Glutamatergic neuron (in vitro differentiated cells): ENCODE measurements at regions not wholly inside any gene's neighbourhood (a gene's known extent, or its start where the extent isn't known, plus 50 kb on each side); places are given as distances from the start of the nearest gene placed in this dataset.

Source experiments
- DNase-seq: peaks from one replicate; pipeline ENCODE4 v3.0.0; 2022
- H3K27ac Mint-ChIP-seq: one replicate; pipeline ENCODE4 v1.8.0; 2020; ENCODE audit warnings: mild to moderate bottlenecking, mixed read lengths, inconsistent platforms; ENCODE audit not compliant: unreplicated experiment
- H3K27me3 Mint-ChIP-seq: one replicate; pipeline ENCODE4 v1.8.0; 2020; ENCODE audit warnings: mild to moderate bottlenecking, moderate library complexity, mixed read lengths, inconsistent platforms; ENCODE audit not compliant: unreplicated experiment
- H3K36me3 Mint-ChIP-seq: one replicate; pipeline ENCODE4 v1.8.0; 2020; ENCODE audit warnings: mild to moderate bottlenecking, mixed read lengths, inconsistent platforms; ENCODE audit not compliant: unreplicated experiment
- H3K4me1 Mint-ChIP-seq: one replicate; pipeline ENCODE4 v1.8.0; 2020; ENCODE audit warnings: mild to moderate bottlenecking, low read depth, mixed read lengths, inconsistent platforms; ENCODE audit not compliant: unreplicated experiment
- H3K4me3 Mint-ChIP-seq: one replicate; pipeline ENCODE4 v1.8.0; 2020; ENCODE audit warnings: mild to moderate bottlenecking, mixed read lengths, inconsistent platforms; ENCODE audit not compliant: unreplicated experiment
- H3K9me3 Mint-ChIP-seq: one replicate; pipeline ENCODE4 v1.8.0; 2020; ENCODE audit warnings: mild to moderate bottlenecking, moderate library complexity, mixed read lengths, inconsistent platforms; ENCODE audit not compliant: unreplicated experiment
- TF ChIP-seq, protein P1 (sequence below): fragments of 200-600 bp; sonication (generic); IDR thresholded peaks from one replicate; pipeline ENCODE4 v1.5.0; 2021; ENCODE audit not compliant: partially characterized antibody, unreplicated experiment

DNA sequence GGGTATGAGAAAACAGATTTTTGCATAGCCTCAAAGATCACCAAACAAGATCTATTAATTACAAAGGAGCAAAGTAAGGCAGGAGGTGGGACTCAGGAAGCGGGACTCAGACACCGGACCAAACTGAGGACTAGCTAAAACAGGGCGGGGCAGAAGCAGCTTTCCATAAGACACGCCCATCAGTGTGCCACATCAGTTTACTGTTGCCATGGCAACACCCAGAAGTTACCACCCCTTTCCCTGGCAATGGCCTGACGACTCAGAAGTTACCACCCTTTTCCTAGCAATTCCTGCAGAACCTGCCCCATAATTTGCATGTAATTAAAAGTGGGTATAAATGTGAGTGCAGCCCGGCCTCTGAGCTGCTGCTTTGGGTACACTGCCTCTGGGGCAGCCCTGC is 173.9 kb downstream of the SHANK2 start:
- H3K9me3 Mint-ChIP-seq = peaks cover 1% of the 10 kb centered on the region
- no peak overlapping the region for H3K27ac Mint-ChIP-seq
- TF ChIP-seq, protein P1, sequence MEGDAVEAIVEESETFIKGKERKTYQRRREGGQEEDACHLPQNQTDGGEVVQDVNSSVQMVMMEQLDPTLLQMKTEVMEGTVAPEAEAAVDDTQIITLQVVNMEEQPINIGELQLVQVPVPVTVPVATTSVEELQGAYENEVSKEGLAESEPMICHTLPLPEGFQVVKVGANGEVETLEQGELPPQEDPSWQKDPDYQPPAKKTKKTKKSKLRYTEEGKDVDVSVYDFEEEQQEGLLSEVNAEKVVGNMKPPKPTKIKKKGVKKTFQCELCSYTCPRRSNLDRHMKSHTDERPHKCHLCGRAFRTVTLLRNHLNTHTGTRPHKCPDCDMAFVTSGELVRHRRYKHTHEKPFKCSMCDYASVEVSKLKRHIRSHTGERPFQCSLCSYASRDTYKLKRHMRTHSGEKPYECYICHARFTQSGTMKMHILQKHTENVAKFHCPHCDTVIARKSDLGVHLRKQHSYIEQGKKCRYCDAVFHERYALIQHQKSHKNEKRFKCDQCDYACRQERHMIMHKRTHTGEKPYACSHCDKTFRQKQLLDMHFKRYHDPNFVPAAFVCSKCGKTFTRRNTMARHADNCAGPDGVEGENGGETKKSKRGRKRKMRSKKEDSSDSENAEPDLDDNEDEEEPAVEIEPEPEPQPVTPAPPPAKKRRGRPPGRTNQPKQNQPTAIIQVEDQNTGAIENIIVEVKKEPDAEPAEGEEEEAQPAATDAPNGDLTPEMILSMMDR = no peak
- peaks cover 2% of the 10 kb centered on the region for H3K27me3 Mint-ChIP-seq
- H3K36me3 Mint-ChIP-seq = no peaks in the 10 kb centered on the region
- H3K4me1 Mint-ChIP-seq = peaks cover 5% of the 10 kb centered on the region
- no peak for DNase-seq
- no peak overlapping the region for H3K4me3 Mint-ChIP-seq

DNA sequence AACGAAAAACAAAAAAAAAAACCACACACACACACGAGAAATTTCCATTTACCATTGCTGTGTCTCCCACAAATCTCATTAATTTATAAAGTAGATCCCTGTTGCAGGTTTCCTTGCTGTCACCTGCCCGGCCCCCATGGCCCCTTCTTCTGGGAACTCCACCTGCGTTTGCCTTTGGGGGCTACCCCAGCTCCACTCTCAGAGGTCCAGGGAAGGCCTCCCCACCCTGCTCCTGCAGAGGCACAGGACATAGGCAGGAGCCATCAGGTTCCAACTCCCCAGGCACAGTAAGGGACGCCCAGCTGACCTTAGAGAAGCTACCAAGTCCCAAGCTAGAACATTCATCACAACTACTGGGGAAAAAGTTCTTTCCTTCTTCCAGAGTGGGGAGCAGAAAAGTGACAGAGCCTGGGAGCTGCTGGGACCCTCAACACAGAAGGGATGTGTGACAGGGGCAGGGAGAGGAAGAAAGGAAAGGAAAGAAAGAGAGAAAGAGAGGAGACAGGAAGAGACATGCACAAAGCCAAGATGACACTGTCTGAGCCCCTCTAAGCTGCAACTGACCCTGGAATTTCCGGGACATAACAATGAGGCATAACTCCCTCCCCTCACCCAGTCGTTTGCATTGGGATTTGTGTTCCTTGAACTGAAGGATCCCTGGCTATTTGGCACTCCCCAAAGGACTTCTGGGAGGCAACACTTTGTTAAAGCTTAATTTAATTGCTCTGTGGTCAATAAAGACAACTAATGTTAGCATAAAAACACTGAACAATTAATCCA is 175.7 kb downstream of the SHANK2 start:
- Mint-ChIP-seq H3K4me1 (peaks cover 5% of the 10 kb centered on the region), H3K36me3 (no peaks in the 10 kb centered on the region), H3K9me3 (peaks cover 1% of the 10 kb centered on the region), H3K27ac (no peak overlapping the region), H3K27me3 (peaks cover 2% of the 10 kb centered on the region), H3K4me3 (no peak overlapping the region)
- no peak for DNase-seq
- TF ChIP-seq, protein P1 = no peak

DNA sequence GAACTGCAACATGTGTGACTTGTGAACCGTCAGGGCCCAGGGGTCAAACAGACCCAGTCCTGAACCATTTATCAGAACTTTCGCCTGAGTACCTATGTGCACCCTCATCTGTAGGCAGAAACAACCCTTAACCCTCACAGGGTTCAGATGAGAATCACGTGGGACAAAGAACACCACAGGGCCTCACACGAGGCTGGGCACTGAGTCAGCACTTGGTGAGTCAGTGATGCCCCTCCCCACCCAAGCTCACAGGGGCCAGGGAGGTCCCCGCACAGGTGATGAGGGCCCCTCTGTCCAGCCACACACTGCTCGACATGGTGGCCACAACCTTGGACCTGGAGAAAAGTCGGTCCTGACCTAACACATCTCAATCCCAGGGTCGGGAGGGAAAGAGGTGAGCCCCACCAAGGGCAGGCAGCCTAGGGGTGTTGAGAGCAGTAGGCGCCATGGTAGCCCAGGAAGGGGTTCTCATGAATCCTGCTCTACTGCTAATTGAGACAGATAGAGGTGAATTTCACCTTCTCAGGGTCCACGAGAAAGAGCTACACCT is 176.4 kb downstream of the SHANK2 start:
- peaks cover 1% of the 10 kb centered on the region for H3K9me3 Mint-ChIP-seq
- no peak for DNase-seq
- peaks cover 2% of the 10 kb centered on the region for H3K27me3 Mint-ChIP-seq
- H3K27ac Mint-ChIP-seq = no peak overlapping the region
- H3K4me1 Mint-ChIP-seq = peaks cover 5% of the 10 kb centered on the region
- H3K4me3 Mint-ChIP-seq = no peak overlapping the region
- TF ChIP-seq, protein P1 = no peak
- H3K36me3 Mint-ChIP-seq = no peaks in the 10 kb centered on the region

DNA sequence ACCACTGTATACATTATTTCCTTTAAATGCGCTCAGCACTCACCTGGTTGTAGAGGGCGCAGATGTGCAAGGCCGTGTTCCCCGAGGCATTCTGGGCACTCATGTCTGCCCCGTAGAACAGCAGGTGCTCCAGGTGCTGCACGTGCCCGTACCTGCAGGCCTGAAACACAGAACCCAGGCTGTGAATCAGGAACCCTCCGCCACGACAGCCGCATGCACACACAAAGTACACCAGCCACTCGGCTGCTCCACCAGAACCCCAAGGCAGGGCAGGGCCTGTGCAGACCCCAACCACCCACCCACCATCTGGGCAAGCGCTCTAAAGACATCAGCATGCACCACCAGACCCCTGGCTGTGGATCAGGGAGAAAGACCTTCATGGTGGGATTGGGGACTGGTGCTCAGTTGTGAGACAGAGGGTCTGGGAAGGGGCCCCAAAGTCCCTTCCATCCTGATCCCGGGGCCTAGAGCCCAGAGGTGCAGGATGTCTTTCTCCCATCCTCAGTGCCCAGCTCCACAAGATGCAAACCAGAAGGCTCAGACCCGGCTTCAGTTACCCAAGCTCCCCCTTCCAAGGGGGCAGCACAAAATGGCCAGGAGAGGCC is 177.2 kb downstream of the SHANK2 start:
- no peak overlapping the region for H3K4me3 Mint-ChIP-seq
- H3K27ac Mint-ChIP-seq = no peak overlapping the region
- TF ChIP-seq, protein P1 = no peak
- H3K4me1 Mint-ChIP-seq = peaks cover 1% of the 10 kb centered on the region
- H3K27me3 Mint-ChIP-seq = peaks cover 2% of the 10 kb centered on the region
- peaks cover 1% of the 10 kb centered on the region for H3K9me3 Mint-ChIP-seq
- H3K36me3 Mint-ChIP-seq = no peaks in the 10 kb centered on the region
- DNase-seq = no peak
